HG03066 (cell line): ENCODE measurements at regions not wholly inside any gene's neighbourhood (a gene's known extent, or its start where the extent isn't known, plus 50 kb on each side); places are given as distances from the start of the nearest gene placed in this dataset.
"Not testable (repeated sequence)": the region's sequence is repeated elsewhere in the genome, so short reads cannot be mapped to it uniquely, and the experiment has no call there.

Experiments used
- ATAC-seq: cut with Tn5 transposase; IDR thresholded peaks from one replicate; pipeline ENCODE4 v1.9.1; 2021; ENCODE audit warnings: low read depth; ENCODE audit not compliant: unreplicated experiment

GRCh38 chr15:21262851-21263425 lies 177.4 kb downstream of the POTEB3 start:
- no peak for ATAC-seq

GRCh38 chr15:21261965-21262850 lies 178.1 kb downstream of the POTEB3 start:
- no peak for ATAC-seq

GRCh38 chr15:21261396-21261964 lies 178.8 kb downstream of the POTEB3 start:
- ATAC-seq = no peak

GRCh38 chr15:21260966-21261395 lies 179.3 kb downstream of the POTEB3 start:
- no peak for ATAC-seq

- ATAC-seq = not testable (repeated sequence)
Observed at GRCh38 chr15:21258635-21259034, 181.7 kb downstream of the POTEB3 start.

- ATAC-seq = not testable (repeated sequence)
Observed at GRCh38 chr15:21249508-21250019, 190.7 kb downstream of the POTEB3 start.
